ENCODE measurements at regions not wholly inside any gene's neighbourhood (a gene's known extent, or its start where the extent isn't known, plus 50 kb on each side); places are given as distances from the start of the nearest gene placed in this dataset.
"Not testable (repeated sequence)": the region's sequence is repeated elsewhere in the genome, so short reads cannot be mapped to it uniquely, and the experiment has no call there.

DNA sequence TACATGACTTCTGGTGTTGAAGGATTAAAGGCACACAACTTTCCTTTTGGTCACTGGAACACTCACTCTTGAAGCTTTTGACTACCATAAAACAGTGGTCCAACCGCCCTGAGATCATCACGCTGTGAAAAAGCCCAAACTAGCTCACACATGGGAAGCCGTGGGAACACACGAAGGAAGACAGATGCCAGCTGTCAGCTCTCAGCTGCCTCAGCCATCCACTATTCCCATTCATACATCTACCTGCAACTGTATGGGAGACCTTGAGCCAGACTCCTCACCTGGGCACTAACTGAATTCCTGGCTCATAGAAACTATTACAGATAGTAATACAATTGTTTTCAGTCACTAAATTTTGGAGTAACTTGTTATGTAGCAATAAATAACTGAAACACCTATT is 246.1 kb downstream of the MSX2 start:
- no peak for DNase-seq

DNA sequence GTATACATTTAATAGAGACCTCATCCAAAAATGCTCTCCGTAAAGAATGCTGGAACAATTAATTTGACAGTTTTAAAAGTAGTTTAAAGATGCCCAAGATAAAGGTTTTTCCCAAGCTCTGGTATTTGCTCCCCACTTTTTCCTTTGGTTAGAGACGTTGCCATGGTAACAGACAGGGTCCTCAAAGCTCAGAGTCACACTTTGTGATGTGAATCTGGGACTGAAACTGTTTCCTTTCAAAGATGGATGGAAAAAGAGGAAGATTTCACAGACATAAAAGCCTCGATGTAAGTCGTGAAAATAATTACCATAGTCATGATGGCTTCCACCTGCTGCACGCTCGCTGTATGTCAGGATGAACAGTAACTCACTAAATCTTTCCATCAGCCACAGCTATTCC is 229.5 kb downstream of the MSX2 start:
- DNase-seq: no peak

DNA sequence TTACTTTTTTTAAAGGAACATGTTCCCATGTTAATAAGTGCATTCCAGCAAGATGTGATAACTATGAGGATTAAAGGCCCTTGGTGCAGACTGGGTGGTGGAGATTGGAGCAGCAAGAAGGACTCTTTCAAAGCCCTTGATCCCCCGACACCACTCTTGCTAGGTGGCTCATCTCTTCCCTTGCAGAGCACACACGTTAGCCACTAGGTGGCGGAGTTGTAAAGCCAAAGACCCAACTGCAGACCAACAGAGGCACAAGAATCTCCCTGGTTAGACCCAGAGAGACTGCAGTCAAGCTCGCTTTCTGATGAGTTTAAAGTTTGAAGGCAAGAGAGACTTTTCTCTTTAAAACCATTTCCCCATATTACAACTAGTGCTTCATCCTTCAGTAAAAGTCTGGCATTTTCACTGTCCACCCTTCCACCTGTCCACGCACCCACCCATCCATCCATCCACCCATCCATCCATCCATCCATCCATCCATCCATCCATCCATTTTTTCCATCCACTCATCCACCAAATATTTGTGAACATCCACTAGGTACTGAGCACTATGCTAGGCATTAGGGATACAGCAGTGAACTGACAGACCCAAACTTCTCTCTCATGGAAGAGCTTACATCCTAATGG is 226.9 kb downstream of the MSX2 start:
- peak; percentile 72 for DNase-seq

DNA sequence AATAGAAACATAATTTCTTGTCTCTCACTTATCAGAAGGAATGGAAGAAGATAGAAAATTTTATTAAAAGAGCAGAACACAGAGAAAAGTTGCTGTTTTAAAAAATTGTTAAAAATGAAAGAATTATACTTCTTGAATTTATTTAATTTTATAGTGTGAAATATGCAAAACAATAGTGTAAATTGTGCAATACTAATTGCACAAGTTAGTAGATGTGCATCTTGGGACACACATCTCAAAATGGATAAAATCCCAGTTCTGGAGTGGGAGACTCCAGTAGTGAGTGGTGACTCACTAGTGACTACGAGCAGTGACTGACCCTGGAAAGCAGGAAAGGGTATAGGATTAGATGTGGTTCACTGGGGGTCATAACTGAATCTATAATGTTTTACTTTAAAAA is 223.2 kb downstream of the MSX2 start:
- no peak for DNase-seq

DNA sequence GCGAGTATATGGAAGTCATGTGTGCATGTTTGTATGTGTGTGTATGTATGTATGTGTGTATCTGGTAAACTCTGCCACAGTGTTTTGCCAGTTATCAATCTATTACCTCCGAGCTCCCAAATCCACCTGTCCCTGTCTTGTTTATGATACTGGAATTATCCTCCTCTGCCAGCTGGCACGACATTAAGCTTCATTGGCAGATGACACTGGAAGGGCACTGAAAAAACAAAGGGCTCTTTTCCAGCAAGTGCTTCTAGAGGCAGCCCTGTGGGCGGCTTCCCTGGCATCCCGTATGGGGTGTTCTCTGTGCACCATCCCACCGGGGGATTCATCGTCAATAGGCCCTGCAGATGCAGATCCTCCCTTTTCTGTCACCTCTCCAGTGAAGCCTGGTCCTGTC is 221.5 kb downstream of the MSX2 start:
- DNase-seq: no peak

DNA sequence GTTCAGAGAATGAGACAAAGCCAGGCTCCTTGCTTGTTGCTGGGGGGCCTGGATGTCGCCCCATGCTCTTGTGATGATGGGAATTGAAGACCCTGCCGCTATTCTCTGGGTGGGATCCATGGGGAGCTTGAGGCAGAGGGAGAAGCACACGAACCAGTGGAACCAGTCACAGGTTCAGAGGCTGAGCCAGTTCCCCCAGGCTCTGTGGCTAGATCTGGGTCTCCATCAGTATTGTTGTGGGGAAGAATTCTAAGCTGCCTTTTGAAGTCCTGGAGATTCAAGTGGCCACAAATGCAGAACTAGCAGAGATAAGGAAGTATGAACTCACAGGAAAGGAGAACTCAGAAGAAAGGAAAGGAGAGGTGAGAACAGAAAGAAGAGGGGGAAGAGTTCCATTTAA is 219.4 kb downstream of the MSX2 start:
- DNase-seq: peak; percentile 63

DNA sequence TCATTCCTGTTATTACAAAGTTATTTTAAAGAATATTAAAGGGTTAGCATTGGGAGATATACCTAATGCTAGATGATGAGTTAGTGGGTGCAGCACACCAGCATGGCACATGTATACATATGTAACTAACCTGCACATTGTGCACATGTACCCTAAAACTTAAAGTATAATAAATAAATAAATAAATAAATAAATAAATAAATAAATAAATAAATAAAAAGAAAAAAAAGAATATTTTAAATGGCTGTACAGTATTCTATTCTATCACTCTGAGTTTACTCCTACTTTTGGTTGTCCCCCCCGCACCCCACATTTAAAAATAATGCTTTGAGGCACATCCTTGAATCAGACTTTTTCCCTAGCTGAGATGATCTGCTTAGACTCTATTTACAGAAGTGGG is 218.6 kb downstream of the MSX2 start:
- not testable (repeated sequence) for DNase-seq

DNA sequence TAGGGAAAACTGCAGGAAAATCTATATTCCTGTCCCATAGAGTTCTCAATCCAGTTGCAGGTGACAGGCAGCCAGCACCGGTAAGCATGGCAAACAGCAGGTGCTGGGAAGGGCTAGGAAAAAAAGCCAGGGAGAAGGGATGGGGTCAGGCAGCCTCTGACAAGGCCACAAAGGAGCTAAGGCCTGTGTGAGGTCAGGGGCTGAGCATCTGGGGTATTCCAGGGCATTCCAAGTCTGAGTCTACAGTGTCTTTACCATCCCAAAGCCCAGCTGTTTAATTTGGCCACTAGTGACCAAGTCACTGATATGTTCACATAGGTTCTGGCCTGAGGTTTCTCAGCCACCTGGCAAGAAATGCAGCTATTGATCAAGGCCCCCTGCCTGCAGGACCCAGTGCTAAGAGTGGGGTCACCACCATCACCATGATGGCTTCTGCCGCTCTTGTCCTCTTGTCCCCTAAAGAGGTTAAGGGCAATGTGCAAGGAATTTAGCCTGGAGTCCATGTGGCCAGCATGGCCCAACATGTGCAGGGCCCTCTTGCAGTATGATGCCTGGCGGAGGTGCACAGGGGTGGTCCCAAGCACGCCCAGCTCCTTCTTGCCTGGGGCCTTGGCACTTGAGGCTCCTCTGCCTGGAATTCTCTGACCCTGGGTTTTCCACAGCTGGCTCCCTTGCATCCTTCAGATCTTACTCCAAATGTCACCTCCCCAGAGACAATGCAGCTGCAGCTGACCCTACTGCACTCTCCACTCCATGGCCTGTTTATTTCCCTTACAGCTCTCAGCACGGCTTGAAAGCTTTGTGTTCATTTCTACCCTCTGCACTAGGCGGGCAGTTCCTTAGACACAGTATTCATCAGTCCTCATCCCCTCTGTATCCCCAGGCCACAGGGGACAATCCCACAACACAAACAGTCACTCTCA is 213.1 kb downstream of the MSX2 start:
- no peak for DNase-seq

DNA sequence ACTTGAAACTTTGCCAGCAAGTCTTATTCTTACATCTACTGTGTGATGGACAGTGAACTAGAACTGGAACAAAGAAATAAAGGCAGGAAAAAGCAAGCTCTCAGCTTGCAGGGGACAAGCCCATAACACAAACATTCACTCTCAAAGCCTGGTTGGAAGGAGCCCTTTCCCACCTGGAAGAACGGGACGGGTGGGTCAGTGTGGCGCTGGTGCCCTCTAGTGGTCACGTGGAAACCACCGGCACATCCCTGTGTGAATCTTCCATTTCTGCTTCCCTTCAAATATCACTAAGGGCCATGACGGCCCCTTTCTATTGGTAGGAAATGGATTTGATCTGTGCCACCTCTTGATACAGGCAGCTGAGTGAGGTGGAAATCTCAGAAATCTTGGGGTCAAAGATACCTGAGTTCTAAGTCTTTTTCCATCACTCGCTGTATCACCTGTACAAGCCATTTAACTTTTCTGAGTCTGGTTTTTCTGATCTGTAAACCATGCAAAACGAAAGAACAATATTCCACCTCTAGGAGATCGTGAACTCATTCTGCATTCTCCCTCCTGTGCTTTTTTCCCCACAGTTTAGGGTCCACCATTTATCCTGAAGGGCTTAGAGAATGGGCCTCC is 211.6 kb downstream of the MSX2 start:
- peak; percentile 41 for DNase-seq

DNA sequence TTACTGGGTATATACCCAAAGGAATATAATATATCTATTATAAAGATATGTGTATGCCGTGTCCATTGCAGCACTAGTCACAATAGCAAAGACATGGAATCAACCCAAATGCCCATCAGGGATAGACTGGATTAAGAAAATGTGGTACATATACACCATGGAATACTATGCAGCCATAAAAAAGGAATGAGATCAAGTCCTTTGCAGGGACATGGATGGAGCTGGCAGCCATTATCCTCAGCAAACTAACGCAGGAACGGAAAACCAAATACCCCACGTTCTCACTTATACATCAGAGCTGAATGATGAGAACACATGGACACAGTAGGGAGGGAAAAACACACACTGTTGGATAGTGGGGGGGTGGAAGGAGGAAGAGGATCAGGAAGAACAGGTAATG is 206.7 kb downstream of the MSX2 start:
- not testable (repeated sequence) for DNase-seq

DNA sequence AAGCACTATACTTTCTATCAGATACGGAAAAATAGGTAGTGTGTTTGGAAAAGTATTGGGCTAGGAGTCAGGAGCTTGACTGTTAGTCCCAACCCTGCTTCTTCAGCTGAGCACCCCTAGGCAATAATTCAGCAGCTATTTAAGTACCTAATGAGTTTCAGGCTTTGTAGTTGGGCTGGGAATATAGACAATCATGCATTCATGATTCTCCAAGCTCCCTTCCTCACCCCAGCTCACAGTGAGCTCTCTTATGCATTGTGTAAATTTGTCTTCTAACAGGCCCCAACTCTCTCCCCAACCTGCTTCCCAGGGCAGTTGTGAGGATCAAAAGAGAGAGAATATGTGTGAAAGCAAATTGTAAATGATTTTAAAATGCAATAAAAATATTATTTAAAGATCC is 201.2 kb downstream of the MSX2 start:
- no peak for DNase-seq

DNA sequence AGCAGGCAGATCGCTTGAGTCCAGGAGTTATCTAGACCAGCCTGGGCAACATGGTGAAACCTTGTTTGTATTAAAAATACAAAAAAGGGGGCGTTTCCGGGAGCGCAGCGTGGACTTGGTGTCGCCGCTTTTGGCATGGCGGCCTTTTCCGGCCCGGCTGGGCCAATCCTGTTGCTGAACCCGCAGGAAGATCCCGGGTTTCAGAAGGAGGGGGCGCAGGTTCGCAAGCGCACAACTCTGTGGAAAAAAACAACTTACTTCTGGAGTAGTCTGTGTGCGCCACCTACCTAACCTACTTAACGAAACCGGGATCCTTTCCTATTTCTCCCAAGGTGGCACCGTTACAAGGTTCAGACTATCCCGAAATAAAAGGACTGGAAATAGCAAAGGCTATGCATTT is 198.6 kb downstream of the MSX2 start:
- no peak for DNase-seq

DNA sequence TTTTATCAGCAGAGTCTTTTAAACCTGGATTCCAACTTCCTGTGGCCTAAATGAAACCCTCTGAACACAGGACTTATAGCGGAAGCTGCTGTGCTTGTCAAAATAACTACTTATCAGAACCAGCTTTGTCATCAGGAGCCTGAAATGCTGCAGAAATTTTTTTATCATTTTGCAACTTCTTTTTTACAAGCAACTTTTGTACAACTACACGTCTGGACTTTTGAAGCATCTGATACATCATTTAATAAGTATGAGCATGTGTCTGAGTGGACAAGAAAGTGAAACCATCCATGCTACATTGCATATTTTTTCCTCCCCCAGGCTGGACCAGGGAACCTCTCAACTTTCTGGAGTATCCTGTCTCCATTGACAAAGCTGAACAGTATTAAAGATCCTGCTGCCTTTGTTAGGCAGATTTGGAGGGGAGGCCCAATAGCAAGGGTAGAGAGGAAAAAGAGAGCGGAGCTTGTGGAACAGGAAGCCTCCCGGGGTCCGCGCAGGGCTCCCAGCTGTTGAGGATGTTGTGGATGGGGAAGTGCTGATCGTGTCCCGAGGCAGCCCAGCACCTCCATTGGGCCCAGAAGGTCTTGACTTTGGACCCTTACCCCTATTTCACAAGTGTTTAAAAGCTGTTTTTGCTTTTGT is 196.6 kb downstream of the MSX2 start:
- no peak for DNase-seq

DNA sequence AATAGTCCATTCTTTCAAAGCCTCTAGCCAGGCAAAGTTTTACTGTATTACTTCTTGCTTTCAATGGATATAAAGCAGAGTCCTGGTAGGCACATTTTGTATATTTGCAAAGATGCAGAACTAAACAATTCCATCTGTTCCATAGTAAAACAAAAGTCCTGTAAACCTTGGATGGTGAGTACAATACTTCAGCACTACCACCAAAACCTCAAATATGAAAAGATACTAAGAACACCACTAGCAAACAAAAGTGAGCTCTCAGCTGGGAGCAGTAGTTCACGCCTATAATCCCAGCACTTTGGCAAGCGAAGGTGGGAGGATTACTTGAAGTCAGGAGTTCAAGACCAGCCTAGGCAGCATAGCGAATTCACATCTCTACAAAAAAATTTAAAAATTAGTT is 195.0 kb downstream of the MSX2 start:
- no peak for DNase-seq

DNA sequence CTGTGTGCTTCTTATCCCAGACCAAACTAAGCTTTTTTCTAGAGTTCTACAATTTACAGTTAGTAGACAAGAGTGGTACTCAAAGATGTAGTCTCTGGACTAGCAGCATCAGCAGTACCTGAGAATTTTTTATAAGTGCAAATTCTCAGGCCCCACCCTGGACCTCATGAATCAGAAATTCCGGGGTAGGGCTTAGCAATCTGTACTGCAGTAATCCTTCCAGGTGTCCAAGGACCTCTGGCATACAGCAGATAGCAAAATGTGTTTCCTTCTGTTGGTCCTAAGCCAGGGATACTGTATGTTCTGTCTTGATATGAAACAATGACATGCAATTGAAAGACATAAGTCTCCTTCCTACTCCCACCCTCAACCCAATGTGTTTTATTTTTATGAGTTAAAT is 194.3 kb downstream of the MSX2 start:
- DNase-seq: no peak

DNA sequence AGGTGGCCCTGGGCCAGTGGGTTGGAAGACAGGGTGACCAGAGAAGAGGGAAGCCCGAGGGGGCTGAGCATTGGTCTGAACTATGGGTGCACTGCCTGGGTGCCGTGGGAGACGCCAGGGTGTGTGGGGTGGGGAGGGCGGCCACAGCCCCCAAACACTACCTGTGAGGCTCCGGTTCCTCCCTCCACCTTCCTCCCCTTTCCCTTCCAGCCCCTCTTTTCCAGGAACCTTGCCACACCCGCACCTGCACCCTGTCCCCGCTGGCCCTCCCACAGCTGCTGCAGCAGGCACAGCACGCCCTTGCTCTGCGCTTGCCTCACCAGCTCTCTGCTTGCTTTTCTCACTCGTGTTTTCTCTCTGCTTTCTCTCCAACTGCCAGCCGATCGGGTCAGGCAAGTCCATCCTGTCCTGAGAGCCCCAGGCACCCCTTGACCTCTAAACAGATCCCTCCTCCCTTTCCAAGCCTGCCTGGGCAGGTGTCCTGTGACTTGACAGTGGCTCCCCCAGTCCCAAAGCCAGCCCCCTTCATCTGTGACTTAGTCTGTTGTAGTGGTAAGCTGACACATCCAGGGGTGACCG is 193.7 kb downstream of the MSX2 start:
- DNase-seq: no peak

DNA sequence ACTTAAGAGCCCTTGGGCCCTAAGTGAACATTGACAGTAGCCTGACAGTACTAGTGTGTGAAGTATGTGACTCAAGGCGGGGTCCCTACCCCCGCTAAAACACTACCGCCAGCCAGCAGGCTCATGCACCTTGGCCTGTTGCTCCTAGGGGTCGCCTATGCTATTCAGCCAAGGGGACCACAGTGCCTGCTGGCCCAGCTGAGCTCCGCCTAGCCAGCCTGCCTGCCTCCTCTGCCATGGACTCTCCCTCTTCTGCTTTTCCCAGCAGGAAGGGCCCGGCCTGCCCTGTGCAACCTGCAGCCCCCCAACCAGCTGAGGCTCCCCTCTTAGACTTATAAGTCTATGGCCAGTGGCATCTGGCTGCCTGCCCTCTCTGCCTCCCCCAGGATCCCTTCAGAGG is 193.1 kb downstream of the MSX2 start:
- DNase-seq: not testable (repeated sequence)

DNA sequence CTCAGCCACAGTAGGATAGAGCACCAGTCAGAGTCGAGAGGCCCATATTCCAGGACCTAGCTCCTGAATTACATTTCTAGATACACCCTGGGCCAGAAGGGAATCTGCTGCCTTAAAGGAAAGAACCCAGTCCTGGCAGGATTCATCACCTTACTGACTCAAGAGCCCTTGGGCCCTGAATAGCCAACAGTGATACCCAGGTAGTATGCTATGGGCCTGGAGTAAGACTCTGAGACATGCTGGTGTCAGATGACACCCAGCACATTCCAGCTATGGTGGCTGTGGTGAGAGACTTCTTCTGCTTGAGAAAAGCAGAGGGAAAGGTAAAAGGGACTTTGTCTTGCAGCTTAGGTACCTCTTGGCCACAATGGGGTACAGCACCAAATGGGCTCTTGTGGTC is 192.5 kb downstream of the MSX2 start:
- not testable (repeated sequence) for DNase-seq

DNA sequence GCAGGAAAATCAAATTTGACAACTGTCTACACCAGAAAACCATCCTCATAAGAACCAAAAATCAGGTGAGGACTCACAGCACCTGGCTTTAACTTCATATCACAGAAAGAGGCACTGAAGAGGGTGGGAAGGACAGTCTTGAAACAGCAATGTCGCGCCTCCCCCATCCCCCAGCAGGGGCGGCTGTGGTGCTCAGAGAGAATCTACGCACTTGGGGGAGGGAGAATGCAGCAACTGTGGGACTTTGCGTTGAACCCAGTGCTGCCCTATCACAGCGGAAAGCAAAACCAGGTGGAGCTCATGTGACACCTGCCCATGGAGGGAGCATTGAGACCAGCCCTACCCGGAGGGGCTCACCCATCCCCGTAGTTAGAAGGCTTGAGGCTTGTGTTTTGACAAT is 191.8 kb downstream of the MSX2 start:
- DNase-seq: no peak

DNA sequence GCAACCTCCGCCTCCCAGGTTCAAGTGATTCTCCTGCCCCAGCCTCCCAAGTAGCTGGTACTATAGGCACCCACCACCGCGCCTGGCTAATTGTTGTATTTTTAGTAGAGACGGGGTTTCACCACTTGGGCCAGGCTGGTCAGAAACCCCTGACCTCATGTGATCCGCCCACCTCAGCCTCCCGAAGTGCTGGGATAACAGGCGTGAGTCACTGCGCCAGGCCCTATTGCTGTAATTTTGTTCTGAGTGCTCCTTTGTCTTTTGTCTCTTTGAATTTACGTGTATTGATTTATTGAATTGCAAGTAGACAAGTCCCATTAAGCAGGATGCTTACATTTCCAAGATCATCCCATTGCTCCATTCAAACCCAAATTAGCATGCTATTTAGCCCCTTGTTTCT is 186.7 kb downstream of the MSX2 start:
- no peak for DNase-seq

DNA sequence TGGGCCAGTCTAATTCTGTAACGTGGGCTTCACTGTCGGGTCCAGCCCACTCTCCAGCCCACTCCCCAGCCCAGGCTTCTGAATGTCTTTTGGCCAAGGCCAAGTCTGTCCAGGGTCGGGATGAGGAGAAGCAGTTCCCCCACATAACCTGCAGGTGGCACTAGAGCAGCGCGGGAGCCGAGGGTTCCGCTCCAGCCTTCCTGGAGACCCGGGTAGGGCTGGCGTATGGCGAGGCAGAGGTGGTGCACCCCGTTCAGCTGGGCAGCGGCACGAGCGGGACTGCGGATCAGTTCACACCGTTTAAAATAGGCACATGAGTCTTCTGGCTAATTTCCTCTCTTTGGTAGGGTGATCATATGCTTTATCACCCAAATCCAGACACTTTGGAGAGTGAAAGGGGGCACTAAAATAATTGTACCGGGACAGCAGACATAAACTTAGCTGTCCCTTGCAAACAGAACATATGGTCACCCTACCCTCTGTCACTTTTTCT is 185.9 kb downstream of the MSX2 start:
- DNase-seq: peak; percentile 75

DNA sequence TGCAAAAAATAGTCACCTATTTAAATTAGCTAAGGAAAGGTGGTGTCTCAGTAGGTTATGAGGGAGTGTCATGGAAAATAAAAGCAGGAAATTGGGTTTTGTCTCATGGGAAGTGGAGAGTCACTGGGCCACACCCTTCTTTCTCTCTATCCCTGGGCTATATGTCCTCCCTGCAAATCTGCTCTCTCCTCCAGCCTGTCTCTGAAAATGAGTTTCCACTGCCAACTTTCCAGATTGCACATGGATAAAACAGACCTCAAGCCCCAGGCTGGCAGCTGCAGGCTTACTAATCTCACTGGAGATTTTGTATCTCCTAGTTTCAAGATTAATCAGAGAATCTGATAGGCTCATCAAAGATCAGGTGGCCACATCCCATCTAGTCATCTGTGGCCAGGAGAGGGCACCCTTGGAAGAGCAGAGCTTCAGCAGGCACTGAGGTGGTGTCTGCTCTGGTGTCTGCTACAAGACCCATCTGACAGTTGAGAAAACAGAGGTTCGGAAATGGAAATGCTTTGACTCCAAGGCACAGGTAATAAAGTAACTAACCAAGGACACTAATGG is 178.9 kb downstream of the MSX2 start:
- DNase-seq: no peak

DNA sequence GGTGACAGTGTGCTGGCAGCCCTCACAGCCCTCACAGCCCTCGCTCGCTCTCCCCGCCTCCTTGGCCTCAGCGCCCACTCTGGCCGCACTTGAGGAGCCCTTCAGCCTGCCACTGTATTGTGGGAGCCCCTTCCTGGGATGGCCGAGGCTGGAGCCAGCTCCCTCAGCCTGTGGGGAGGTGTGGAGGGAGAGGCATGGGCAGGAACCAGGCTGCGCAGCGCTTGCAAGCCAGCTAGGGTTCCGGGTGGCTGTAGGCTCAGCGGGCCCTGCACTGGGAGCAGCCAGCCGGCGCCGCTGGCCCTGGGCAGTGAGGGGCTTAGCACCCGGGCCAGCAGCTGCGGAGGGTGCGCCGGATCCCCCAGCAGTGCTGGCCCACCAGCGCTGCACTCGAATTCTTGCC is 177.0 kb downstream of the MSX2 start:
- DNase-seq: no peak

Data from OCI-M1 (cell line).